NCI-H1105 (cell line): ENCODE measurements at regions not wholly inside any gene's neighbourhood (a gene's known extent, or its start where the extent isn't known, plus 50 kb on each side); places are given as distances from the start of the nearest gene placed in this dataset.

Experiments used
- DNase-seq: peaks from one replicate; lab custom pipeline; 2025; lab: John Stamatoyannopoulos, UW

GRCh38 chr20:37643400-37643799 is 50.4 kb upstream of the CTNNBL1 start:
- DNase-seq: no peak

DNA sequence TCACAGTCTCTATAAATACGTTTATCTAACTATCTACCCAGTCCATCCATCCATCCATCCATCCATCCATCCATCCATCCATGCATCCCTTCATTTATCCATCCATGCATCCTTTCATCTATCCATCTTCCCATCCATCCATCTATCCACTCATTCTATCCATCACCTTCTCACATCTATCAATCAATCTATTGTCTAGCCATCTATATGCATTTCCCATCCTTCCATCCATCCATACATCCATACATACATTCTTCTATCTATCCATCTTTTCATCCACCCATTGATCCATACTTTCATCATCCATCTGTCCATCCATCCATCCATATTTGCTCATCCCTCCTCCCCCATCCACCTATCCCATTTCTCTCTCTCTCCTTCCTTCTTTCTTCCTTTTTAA is 51.6 kb upstream of the CTNNBL1 start:
- no peak for DNase-seq

GRCh38 chr20:37640600-37641561 is 52.9 kb upstream of the CTNNBL1 start:
- DNase-seq: no peak

DNA sequence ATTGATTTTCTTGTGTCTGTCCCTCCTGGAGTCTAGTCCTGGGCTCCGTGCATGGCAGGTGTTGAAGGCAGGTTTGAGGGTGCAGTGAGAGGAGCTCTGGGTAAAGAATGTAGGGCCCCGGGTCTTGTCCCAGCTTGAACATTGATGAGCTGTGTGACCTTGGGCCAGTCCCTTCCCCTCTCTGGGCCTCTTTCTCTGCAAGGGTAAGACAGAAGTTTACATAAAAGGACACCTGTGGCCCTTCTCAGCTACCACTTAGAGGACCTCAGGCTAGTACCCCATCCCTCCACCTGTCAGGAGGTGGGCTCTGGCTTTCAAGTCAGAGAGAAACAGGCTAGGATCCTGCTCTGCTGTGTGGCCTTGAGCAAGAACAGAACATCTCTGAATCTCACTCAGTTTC is 55.3 kb upstream of the CTNNBL1 start:
- no peak for DNase-seq

DNA sequence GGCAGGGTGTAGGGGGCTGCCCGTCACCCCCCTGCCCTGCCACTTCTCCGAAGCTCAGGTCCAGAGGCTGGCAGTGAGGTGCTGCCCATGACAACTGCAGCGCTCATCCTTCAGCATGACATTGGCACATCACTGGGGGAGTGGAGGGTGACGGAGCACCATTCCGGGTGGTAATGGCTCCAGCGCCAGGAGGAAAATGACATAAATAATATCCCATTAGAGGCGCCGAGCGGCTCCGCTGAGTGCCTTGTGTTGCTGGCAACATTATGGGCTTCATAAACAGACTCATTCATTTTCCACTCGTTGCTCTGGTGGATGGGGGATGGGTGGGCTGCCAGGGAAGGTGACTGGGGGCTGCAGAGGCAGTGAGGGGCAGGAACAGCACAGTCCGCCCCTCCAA is 56.9 kb upstream of the CTNNBL1 start:
- DNase-seq: peak; percentile 19

DNA sequence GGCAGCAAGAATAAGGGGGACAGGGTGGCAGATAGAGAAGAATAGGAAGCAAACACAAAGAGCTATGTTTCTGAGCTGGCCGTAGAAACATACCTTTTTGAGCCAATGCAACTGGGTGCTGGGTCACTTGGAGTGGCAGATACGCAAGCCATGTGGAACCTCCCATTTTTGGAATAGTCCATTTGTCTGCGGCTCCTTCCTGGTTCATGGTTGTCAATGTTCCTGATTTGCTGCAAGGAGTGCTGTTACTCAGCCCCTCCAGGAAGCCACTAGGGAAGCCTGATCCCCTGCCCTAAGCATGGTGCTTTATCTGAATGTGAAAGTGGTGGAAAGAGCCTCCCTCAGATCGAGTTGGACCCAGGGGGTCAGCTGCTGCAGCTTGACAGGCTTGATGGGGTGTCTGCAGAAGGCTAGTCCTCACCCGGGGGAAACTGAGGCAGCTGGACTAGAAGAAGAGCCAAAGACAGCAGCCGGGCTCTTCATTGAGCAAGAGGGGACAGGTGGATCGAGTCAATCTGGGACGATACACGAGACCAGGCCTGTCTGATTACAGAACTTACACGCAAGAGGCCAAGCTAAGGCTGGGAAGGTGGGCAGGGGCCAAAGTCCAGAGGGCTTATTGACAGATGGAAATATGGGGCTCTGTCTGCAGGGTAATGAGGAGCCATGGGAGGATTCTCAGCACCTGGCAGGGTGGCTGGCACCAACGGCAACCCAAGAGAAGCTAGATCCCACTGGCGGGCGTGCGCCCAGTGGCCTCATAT is 57.4 kb upstream of the CTNNBL1 start:
- DNase-seq: no peak

DNA sequence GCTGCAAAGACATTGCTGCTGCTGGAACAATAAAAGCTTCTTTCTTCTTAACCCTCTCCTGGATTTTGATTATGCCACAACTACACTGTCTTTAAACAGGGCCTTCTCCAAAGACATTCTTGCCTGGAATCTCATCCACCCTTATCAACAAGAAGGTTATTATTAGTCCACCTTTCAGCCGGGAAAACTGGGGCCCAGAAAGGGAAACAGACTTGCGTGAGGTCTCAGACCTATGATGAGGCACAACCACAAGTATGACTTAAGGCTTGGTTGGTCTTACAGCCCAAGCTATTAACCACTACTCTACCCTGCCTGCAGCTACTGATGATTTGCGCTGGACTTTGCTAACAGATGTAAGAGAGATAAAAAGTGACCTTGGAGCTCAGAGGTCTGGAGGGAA is 62.8 kb upstream of the CTNNBL1 start:
- no peak for DNase-seq

DNA sequence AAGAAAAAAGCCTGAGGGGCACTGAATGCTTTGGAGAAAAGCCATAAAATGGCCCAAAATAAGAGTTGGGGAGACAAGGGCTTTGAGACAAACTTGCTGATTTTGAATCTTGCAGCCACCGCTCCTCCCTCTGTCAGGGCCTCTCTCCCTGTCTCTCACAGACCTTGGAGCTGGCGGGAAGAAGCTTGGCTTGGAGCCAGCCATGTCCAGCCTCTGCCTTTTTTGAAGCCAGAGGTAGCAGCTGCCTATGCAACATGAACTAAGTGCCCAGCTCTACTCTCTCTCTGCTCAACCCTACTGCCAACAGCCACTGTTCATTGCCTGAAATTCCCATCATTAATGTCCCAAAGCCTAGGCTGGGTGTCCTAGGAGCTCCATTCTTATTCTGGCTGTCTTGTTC is 63.7 kb upstream of the CTNNBL1 start:
- DNase-seq: peak; percentile 77

- no peak for DNase-seq
Measured at GRCh38 chr20:37627767-37628130, 66.1 kb upstream of the CTNNBL1 start.

GRCh38 chr20:37627060-37627766 is 66.6 kb upstream of the CTNNBL1 start:
- no peak for DNase-seq

GRCh38 chr20:37624963-37625362 is 68.9 kb upstream of the CTNNBL1 start:
- DNase-seq: no peak

- no peak for DNase-seq
Measured at GRCh38 chr20:37622728-37623127, 71.1 kb upstream of the CTNNBL1 start.

DNA sequence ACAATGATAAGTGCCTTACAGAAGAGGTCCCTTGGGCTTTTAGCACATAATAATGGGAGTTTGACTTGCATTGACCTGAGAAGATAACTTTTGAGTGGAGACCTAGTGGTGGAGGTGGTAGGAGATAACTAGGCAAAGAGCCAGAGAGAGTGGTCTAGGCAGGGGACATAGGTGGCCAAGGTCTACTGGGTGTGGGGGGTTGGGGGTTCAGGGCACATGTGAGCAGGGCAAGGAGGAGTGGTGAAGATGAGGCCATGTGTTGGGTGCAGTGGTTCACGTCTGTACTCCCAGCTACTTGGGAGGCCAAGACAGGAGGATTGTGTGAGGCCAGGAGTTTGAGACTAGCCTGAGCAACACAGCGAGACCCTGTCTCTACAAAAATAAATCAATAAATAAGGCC is 74.3 kb upstream of the CTNNBL1 start:
- no peak for DNase-seq

DNA sequence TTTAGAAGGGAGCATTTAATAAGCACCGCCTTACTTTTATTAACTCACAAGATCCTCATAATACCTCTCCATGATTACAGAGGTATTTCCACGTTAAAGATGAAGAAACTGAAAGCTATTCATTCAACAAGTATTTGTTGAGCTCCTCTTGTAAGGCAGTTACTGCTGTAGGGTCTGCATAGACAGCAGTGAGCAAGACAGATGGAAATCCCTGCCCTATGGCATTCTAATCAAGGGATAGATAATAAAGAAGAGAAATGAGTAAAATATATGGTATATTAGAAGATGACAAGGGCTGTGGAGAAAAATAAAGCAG is 77.8 kb upstream of the CTNNBL1 start:
- no peak for DNase-seq

- peak; percentile 80 for DNase-seq
Measured at GRCh38 chr20:37615340-37616109, 78.3 kb upstream of the CTNNBL1 start.

- DNase-seq: no peak
Measured at GRCh38 chr20:37611852-37612251, 82.0 kb upstream of the CTNNBL1 start.

- DNase-seq: no peak
Measured at GRCh38 chr20:37611346-37611745, 82.5 kb upstream of the CTNNBL1 start.

DNA sequence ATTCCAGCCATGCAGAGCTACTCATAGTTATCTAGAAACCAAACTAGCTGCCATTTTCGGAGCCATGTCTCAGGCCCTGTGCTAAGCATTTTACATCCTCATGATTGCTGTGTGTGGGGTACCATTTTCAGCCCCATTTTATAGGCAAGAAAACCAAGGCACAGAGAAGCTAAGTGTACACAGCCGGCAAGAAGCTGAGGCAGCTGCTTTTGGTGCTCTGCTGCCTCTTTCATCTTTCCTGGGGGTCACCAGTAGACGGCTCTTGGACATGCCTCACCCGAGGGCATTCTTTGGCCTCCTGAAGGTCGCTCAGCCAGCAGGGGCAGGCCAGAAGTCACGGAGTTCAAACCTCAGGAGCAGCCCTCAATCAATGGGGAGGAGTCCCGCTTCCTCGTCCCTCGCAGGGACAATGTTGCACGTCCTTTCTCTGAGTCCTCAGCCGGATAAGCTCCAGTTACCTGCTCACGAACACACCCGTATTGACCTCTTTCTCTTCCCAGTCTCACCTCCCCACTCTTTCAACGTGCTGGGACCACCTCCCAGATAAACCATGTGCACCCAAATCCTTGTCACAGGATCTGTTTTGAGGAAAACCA is 82.6 kb upstream of the BLCAP start:
- DNase-seq: no peak

- no peak for DNase-seq
Measured at GRCh38 chr20:37602634-37603033, 75.0 kb upstream of the BLCAP start.

GRCh38 chr20:37600486-37600885 is 72.8 kb upstream of the BLCAP start:
- no peak for DNase-seq

DNA sequence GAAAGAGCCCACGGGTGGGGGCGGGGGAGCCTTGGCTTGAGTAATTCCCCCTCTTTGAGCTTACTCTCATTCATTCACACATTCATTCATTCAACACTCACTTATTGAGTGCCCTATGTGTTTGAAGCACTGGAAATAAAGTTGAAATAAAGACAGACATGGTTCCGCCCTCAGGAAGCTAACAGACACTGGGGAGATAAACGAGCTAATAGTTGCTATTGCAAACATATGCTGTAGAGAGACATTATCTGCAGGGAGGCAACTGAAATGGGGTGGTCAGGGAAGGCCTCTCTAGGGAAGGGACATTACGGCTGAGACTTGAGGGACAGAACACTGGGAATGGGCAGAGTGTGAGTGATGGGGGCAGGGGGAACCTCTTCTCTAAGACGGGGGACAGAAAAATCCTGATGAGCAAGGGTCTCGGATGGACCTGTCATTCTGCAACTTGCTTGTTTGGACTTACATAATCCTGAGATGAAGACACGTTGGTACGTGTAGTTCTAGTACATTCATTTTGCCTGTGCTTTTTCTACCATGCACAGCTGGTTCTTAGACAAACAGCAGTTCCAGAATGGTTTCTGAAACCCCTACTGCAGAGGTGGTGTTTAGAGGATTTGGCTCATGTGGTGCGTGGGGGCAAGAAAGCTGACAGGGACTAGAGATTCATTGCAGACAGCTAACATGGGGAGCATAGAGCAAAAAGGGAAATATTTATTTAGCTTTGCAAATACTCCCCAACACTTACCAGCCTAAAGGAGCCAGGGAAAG is 71.1 kb upstream of the BLCAP start:
- DNase-seq: no peak
